ENCODE measurements at regions not wholly inside any gene's neighbourhood (a gene's known extent, or its start where the extent isn't known, plus 50 kb on each side); places are given as distances from the start of the nearest gene placed in this dataset.

- H3K4me1 ChIP-seq (ENCODE audit: insufficient read depth, low read length), result no peaks in the 10 kb centered on the region
- no peak overlapping the region for H2BK12ac ChIP-seq (ENCODE audit: insufficient read length, low read depth, low read length)
- H3K27ac Mint-ChIP-seq, result no peak overlapping the region
- H2BK120ac ChIP-seq (ENCODE audit: low read depth, low read length, poor library complexity, severe bottlenecking), result no peak overlapping the region
- no peak overlapping the region for H2BK5ac ChIP-seq (ENCODE audit: insufficient read length, low read length)
- no peaks in the 10 kb centered on the region for H3K27me3 ChIP-seq (ENCODE audit: insufficient read depth, low read length)
- no peak overlapping the region for H3K9ac ChIP-seq (ENCODE audit: extremely low read depth, insufficient read length, low read length)
- DNase-seq, result no peak
- no peak overlapping the region for H3K27ac ChIP-seq (ENCODE audit: insufficient read length, low read depth, low read length)
- no peaks in the 10 kb centered on the region for H3K4me1 Mint-ChIP-seq
- no peak overlapping the region for H4K5ac ChIP-seq (ENCODE audit: insufficient read length, low read depth, low read length)
- no peaks in the 10 kb centered on the region for H3K36me3 Mint-ChIP-seq (ENCODE audit: insufficient read depth in 1 of 3, low read depth in 3 of 3)
- H4K91ac ChIP-seq (ENCODE audit: insufficient read length, low read depth, low read length), result no peak overlapping the region
- no peaks in the 10 kb centered on the region for H4K20me1 ChIP-seq (ENCODE audit: control insufficient read depth, insufficient read depth, insufficient read length)
- H2BK20ac ChIP-seq (ENCODE audit: low read depth, low read length, poor library complexity, severe bottlenecking), result no peak overlapping the region
- no CpG with 5 or more reads among the region's 4 CpGs for WGBS (ENCODE audit: extremely low coverage, insufficient read length, low lambda C conversion rate)
- H3K9me3 Mint-ChIP-seq, result no peaks in the 10 kb centered on the region
- H3K79me1 ChIP-seq (ENCODE audit: insufficient read depth, low read depth, low read length, poor library complexity, severe bottlenecking), result no peaks in the 10 kb centered on the region
- TF ChIP-seq CTCF (conservative IDR thresholded peaks at IDR 0.05), result no peak
- H3K4me3 Mint-ChIP-seq, result no peak overlapping the region
- H3K14ac ChIP-seq (ENCODE audit: insufficient read depth, low read length), result no peak overlapping the region
- no peak overlapping the region for H3K56ac ChIP-seq (ENCODE audit: insufficient read length, low read depth, low read length)
- no peaks in the 10 kb centered on the region for H3K79me2 ChIP-seq (ENCODE audit: insufficient read depth, low read length)
- no peak overlapping the region for H4K8ac ChIP-seq (replicated peaks; ENCODE audit: insufficient read length, low read depth, low read length)
- H2AFZ ChIP-seq (ENCODE audit: low read length), result no peak overlapping the region
- H3K9me3 ChIP-seq (ENCODE audit: control insufficient read depth, low read depth, low read length), result no peaks in the 10 kb centered on the region
- H3K4ac ChIP-seq (ENCODE audit: low read depth, low read length), result no peak overlapping the region
- H3K4me2 ChIP-seq (ENCODE audit: insufficient read depth, insufficient read length, low read length), result no peak overlapping the region
- H2BK15ac ChIP-seq (ENCODE audit: low read depth, low read length), result no peak overlapping the region
- no peak overlapping the region for H3K18ac ChIP-seq (ENCODE audit: insufficient read length, low read depth, low read length)
- no peak overlapping the region for H2AK5ac ChIP-seq (ENCODE audit: insufficient read length, low read length)
- H3T11ph ChIP-seq (ENCODE audit: low read length), result no peak overlapping the region
- no peaks in the 10 kb centered on the region for H3K27me3 Mint-ChIP-seq (ENCODE audit: low read depth)
- H3K23me2 ChIP-seq (ENCODE audit: insufficient read length, low read depth, low read length, poor library complexity, severe bottlenecking), result no peaks in the 10 kb centered on the region
- H3K23ac ChIP-seq (ENCODE audit: insufficient read length, low read depth, low read length), result no peak overlapping the region
Observed at GRCh38 chr6:120994573-120994967, 339.7 kb downstream of the TBC1D32 start.

Data from H9 (cell line).